GM19238 (cell line): ENCODE measurements at regions not wholly inside any gene's neighbourhood (a gene's known extent, or its start where the extent isn't known, plus 50 kb on each side); places are given as distances from the start of the nearest gene placed in this dataset.
"Not testable (repeated sequence)": the region's sequence is repeated elsewhere in the genome, so short reads cannot be mapped to it uniquely, and the experiment has no call there.

Source experiments
- DNase-seq: peaks from one replicate; pipeline ENCODE4 v3.0.0; 2011; ENCODE audit warnings: low spot score; ENCODE audit not compliant: insufficient read length

- no peak for DNase-seq
Measured at GRCh38 chr20:53891306-53891894, 179.0 kb downstream of the BCAS1 start.

GRCh38 chr20:53890443-53891305 lies 179.7 kb downstream of the BCAS1 start:
- no peak for DNase-seq

GRCh38 chr20:53889411-53890148 lies 180.8 kb downstream of the BCAS1 start:
- DNase-seq = no peak

- no peak for DNase-seq
Measured at GRCh38 chr20:53888951-53889350, 181.4 kb downstream of the BCAS1 start.

GRCh38 chr20:53888510-53888909 lies 181.9 kb downstream of the BCAS1 start:
- no peak for DNase-seq

- no peak for DNase-seq
Measured at GRCh38 chr20:53887973-53888372, 182.4 kb downstream of the BCAS1 start.

GRCh38 chr20:53884859-53885541 lies 185.4 kb downstream of the BCAS1 start:
- no peak for DNase-seq

GRCh38 chr20:53883098-53883911 lies 187.1 kb downstream of the BCAS1 start:
- DNase-seq = no peak

GRCh38 chr20:53882438-53882986 lies 187.9 kb downstream of the BCAS1 start:
- not testable (repeated sequence) for DNase-seq

- DNase-seq = no peak
Measured at GRCh38 chr20:53881362-53881761, 189.0 kb downstream of the BCAS1 start.

- no peak for DNase-seq
Measured at GRCh38 chr20:53880108-53880641, 190.2 kb downstream of the BCAS1 start.

- no peak for DNase-seq
Measured at GRCh38 chr20:53879048-53879684, 191.2 kb downstream of the BCAS1 start.

GRCh38 chr20:53878262-53879047 lies 191.9 kb downstream of the BCAS1 start:
- no peak for DNase-seq

GRCh38 chr20:53876956-53877355 lies 193.4 kb downstream of the BCAS1 start:
- DNase-seq = no peak

GRCh38 chr20:53876470-53876869 lies 193.9 kb downstream of the BCAS1 start:
- no peak for DNase-seq

- DNase-seq = no peak
Measured at GRCh38 chr20:53875452-53875851, 194.9 kb downstream of the BCAS1 start.

- DNase-seq = no peak
Measured at GRCh38 chr20:53874706-53875105, 195.7 kb downstream of the BCAS1 start.

- no peak for DNase-seq
Measured at GRCh38 chr20:53874104-53874503, 196.3 kb downstream of the BCAS1 start.

- DNase-seq = no peak
Measured at GRCh38 chr20:53873230-53873604, 197.2 kb downstream of the BCAS1 start.
